DMS79 treated with DMSO at 0.1 percent for 48 hours (cell line): ENCODE measurements at regions not wholly inside any gene's neighbourhood (a gene's known extent, or its start where the extent isn't known, plus 50 kb on each side); places are given as distances from the start of the nearest gene placed in this dataset.
"Not testable (repeated sequence)": the region's sequence is repeated elsewhere in the genome, so short reads cannot be mapped to it uniquely, and the experiment has no call there.

Experiments used
- DNase-seq: peaks from one replicate; lab custom pipeline; 2025; lab: John Stamatoyannopoulos, UW

GRCh38 chr6:28802417-28803336 lies 121.1 kb downstream of the TRIM27 start:
- DNase-seq = no peak

DNA sequence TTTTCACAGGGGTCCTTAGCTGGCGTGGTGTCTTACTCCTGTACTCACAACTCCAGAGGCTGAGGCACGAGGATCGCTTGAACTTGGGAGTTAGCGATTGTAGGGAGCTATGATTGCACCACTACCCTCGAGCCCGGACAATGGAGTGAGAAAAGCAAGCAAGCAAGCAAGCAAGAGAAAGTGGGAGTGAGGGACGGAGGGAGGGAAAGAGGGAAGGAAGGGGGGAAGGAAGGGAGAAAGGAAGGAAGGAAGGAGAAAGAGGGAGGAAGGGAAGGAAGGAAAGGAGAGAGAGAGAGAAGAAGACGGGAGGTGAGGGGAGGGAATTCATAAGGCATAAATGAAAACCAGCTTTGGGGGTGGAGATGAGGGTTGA lies 120.5 kb downstream of the TRIM27 start:
- no peak for DNase-seq

DNA sequence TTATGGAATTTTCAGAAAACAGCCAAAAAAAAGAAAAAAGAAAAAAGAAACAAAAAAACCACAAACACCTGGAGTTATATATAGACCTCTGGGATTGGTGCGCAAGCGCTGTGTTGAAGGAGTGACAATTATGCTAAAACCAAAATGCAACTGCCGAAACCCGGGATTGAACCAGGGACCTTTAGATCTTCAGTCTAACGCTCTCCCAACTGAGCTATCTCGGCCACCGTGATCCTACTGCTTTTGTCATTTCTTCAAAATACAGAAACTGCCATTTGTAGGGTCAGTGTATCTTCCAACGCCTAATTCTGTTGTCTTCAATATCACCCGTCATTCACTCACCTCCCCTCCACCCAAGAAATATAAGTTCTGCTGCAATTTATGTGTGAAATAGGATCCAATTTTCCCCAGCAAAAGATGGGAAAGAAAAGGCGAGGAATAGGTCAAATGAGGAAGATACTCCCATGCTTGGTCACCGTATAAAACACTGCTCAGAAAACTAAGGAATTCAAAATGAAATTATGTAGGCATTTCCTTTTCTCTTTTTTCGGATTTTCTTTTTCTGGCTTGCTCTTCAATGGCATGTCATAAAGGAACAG lies 116.0 kb downstream of the TRIM27 start:
- peak; percentile 22 for DNase-seq

- DNase-seq = no peak
Observed at GRCh38 chr6:28808383-28808782, 115.4 kb downstream of the TRIM27 start.

GRCh38 chr6:28809947-28810658 lies 113.7 kb downstream of the TRIM27 start:
- no peak for DNase-seq

- no peak for DNase-seq
Observed at GRCh38 chr6:28810659-28811053, 113.1 kb downstream of the TRIM27 start.

- DNase-seq = no peak
Observed at GRCh38 chr6:28811873-28812272, 111.9 kb downstream of the TRIM27 start.

- no peak for DNase-seq
Observed at GRCh38 chr6:28812778-28813569, 110.8 kb downstream of the TRIM27 start.

GRCh38 chr6:28814032-28814976 lies 109.5 kb downstream of the TRIM27 start:
- no peak for DNase-seq

GRCh38 chr6:28816339-28816908 lies 107.4 kb downstream of the TRIM27 start:
- DNase-seq = no peak

DNA sequence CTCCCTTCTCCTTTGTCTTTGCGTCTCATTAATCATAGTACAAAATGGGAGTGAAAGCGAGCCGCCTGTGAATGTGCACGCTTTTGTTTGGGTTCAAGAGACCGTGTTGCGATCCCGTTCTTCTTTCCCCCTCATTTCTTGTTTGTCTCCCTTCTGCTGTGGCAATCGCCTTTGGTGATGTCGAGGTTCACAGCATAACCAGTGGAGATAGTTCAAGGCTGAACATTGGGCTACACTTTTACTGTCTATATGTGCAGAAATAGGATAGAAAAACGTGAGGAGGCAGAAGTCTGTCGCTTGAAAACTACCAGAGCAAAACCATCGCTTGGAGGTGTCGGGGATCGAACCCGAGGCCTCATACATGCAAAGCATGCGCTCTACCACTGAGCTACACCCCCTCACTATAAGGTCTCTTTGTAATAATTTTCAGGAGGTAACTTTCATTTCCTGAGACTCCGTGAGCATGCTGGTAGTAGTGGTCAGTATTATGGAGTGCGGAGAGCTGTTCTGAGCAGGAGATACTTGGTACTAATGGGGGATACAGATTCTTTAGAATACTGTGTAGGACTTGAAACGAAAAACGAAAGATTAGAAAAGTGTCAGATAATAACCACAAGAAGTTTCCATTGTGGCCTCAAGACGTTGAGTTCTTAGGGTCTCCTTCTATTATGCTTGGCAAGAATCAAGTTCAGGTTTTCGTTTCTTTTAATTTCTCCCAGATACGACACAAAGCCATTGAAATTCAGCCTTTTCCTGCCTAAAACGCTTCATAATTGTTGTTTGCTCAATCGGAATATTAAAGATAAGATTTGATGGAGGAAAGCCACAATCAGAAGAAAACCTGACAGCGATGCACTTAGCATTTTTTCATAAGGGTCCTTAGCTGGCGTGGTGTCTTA lies 106.6 kb downstream of the TRIM27 start:
- no peak for DNase-seq

- no peak for DNase-seq
Observed at GRCh38 chr6:28817808-28818145, 106.0 kb downstream of the TRIM27 start.

DNA sequence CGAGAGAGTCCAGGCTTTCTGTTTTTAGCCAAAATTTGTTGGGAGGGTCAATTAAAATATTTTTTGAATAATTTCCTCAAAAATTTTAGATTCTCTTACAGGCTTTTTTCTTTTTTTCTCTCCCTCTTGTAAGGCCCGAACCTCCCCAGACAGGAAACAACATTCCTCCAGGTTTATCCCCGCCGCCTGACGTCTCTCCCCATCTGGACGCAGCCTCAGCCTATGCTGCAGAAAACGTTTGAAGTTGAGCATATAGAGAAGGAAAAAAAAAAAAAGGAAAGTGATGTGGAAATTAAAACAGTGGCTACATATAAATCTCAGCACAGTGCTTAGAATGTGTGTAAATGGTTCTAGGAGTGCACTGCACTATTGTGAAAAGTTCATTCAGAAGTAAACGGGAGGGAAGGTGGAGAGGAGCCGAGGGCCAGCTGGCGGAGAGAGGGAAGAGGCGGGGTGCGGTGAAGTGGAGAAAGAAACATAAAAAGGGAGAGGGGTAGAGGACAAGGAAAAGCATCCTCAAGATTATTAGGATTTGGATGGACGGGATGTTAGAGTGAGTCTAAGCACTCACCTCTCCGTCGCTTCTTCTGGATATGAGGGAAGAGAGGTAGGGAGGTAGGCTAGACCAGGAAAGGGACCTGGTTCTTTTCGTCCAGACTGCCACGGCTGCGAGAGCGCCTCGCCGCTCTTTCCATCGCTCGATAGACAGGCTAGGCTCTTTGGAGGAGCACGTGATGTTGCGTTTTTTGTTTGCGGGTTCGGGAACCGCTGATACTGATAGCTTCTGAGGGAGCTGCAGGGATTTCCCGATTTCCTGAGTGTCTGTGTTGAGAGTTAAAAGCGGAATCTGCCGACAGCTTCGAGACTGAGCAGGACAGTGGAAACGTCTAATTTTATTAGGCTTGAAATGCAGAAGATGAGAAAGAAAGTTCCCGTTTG lies 98.7 kb downstream of the TRIM27 start:
- DNase-seq = no peak

DNA sequence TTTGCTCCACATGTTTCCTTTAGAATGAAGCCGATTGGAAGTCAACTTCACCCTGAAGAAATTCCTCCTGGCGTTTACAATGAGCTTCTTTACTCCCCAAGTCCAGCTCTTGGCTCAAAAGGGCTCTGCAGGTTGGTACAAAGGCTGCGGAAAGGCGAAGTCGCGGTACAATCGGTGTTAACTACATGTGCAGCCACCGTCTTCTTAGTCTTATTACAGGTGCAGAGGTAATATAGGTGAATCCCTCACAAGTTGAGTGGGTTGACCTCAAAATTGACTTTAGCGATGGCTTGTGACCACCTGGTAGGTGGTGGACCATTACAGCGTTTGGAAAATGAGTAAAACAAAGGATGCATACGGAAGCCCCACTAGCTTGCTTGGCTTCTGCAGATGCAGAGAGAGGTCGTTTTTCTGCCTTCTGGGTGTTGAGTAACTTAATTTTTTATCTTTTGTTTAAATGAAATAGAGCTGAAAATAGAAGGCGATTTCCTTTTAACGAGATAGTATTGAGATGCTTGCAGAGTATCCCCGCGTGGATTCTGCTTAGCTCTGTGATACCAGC lies 98.0 kb downstream of the TRIM27 start:
- no peak for DNase-seq

GRCh38 chr6:28831683-28832082 lies 92.1 kb downstream of the TRIM27 start:
- not testable (repeated sequence) for DNase-seq

GRCh38 chr6:28836703-28837102 lies 87.1 kb downstream of the TRIM27 start:
- DNase-seq = not testable (repeated sequence)

GRCh38 chr6:28838289-28838633 lies 85.5 kb downstream of the TRIM27 start:
- DNase-seq = peak; percentile 93
